Middle frontal gyrus (tissue), 1 donor: ENCODE measurements at regions not wholly inside any gene's neighbourhood (a gene's known extent, or its start where the extent isn't known, plus 50 kb on each side); places are given as distances from the start of the nearest gene placed in this dataset.

Experiments used
- DNase-seq: peaks from one replicate; pipeline ENCODE4 v3.0.0-alpha.2; 2015; ENCODE audit warnings: low spot score; ENCODE audit errors: extremely low spot score

DNA sequence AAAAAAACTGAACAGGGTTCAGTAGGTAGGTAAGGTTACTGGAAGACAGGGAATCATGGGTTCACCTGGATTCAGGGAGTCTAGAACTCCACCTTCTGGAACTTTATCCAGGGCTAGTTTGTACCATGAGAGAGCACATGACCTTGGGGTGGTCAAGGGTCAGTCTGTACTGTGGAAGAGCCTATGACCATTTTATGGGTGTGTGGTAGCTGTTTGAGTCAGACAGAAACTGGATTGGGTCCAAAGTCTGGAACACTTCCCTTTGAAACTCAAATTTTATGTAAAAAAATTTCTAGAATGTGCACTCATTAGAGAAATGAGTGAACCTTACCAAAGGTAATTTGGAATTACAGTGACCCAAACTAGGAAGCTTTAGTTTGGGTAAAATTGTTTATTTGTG lies 486.0 kb upstream of the AGTR1 start:
- no peak for DNase-seq

DNA sequence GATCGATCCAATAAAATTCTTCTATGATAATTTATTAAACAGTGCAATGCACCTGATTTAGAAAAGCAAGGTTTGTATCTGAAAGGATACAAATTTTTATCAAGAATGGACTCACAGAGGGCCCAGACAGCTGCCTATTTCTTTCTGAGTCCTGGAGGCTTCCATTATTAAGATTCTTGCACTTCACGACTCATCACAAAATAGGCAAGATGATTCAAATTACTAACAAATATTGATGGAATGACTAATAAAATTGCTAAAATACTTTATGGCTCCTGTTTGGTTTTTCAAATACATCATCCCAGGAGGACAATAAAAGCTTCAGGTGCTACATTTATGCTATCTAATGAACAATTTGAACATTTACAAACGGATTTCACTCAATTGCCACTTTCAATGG lies 483.0 kb upstream of the AGTR1 start:
- DNase-seq, result no peak

DNA sequence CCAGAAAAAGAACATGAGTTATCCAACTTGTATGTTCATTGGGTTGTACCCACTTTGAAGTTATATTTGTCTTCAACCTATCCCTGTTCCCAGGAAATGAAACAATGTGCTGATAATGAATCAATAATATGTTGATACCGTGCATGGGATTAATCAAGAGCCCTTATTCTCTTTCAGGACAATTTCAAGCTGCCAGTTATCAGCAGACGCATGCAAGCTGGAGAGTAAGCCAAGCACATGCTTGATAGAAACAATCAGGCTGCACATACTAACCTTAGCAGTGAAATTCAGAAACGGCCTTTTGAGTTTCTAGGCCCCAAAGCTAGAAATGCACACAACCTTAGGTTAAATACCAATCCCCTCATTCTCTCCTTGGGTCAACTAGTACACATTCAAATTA lies 480.4 kb upstream of the AGTR1 start:
- DNase-seq, result no peak

DNA sequence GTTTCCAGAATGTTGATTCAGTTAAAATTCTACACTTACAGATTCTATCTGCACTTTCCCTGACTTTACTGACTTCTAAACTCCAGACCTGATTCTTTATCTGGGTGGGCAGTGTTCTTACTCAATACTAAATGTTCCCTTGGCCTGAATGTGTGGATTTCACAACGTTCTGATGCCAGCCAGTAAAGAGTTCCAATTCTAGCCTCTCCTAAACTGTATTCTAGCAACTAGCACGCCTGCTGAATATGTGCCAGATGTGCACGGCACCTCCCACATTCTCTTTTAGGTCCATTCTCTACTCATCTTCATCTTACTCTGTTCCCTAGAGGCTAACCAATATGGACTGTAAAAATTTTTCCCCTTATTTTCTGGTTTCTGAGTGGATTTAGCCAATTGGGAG lies 479.5 kb upstream of the AGTR1 start:
- DNase-seq, result no peak

DNA sequence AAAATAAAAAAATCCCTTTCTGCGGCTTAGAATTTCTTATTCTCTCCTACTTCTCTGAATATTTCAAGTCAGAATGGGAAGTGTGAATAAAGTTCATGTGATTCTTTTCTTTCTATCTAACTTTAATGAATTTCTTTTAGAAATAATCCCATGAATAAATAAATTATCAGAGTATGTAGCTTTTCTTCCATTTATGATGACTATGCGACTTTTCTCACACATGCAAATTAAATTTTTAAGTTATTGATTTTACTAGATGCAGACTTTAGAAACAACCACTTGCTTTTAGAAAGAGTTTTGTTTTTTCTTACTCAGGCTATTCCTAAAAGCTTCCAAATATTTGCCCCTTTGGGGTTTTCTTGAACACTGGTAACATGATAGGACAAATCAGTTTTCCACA lies 477.7 kb upstream of the AGTR1 start:
- no peak for DNase-seq

DNA sequence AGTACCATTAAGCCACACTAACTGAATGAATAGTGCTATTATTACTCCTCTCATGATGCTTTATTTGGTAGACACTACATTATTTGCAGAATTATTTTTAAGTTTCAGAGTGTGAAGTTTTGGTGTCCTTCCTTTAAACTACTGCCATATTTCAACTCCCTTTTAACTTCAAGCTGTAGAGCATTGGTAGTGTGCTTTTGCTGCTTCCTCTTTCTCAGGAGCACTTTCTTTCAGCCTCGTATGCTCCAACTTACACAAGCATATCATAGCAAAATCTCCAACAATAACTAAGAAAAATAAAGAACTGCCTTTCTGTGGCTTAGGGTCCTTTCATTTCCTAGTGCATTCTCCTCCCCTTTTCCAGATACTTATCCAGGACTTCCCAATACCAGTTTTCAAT lies 476.4 kb upstream of the AGTR1 start:
- no peak for DNase-seq

DNA sequence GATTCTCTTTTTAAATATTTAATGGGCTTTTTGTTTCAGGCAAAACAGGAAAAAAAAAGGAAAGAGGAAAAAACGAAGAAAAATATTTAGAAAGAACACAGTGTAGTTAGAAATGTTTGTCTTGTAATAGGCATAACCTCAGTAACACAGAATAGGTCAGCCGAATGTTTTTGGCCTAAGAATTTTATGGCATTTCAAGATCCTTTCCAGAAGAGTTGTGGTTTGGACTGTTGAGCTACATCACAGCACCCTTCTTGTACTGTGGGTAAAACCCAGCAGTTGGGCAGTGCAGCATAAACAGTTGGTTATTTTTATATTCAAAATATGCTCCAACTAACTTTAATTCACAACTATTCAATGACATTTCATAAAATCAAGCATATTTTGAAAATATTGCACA lies 474.4 kb upstream of the AGTR1 start:
- DNase-seq, result no peak

DNA sequence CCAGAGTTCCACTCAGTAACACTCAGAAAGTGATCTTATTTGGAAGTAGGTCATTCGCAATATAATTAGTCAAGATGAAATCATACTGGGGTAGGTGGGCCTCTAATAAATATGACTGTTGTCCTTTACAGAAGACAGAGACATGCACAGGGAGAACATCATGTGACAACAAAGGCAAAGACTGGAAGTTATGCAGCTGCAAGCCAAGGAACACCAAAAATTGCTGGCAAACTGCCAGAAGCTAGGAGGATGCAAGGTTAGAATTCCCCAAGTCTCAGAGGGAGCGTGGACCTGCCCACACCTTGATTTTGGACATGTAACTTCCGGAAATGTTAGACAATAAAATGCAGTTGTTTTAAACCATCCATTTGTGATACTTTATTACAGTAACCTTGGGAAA lies 471.5 kb upstream of the AGTR1 start:
- no peak for DNase-seq

DNA sequence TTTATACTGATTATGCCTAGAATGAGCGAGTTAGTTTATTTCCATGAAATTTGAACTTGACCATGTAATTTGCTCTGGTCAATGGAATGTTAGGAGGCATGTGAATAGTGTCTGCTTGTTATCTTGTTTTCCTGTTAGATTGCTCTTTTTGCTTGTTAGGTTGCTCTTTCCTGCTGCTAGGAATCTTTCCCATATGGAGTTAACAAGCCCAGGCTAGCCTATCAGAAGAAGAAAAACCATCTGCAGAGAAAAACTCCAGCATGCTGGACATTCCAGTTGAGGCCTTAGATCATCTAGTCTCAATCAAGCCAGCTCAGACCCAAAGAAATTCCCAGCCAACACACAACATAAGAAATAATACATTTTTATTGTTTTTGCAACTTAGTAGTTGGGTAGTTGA lies 470.2 kb upstream of the AGTR1 start:
- DNase-seq, result no peak

DNA sequence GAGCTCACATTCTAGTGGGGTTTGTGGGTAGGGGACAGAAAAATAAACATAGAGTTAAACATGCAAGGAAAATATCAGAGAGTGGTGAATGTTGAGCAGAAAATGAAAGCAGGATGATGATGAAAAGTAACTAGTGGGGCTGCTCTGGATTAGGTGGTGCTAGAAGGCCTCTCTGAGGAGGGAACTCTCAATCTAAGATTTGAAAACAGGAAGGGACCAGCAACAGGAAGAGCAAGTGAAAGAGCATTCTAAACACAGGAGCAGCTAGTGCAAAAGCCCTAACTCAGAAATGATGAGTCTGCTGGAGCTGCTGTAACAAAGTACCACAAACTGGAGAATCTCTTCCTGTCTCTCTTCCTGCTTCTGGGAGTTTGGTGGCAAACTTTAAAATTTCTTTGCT lies 468.6 kb upstream of the AGTR1 start:
- no peak for DNase-seq

DNA sequence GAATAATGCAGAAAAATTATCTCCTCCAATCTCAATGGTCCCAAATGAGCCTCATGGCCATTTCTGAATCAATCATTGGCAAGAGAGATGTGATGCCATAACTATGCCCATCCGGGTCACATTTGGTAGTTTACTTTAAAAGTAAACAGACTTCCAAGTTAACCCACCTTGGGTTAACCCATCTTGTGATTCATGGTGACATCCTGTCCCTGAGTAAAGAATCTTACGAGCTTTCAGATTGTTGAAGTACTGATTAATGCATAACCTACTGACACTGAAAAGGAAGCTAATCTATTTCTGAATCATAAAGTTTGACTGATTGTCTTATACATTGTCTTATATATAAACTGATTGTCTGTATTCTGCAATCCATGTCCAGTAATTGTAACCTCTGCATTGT lies 467.2 kb upstream of the AGTR1 start:
- no peak for DNase-seq

DNA sequence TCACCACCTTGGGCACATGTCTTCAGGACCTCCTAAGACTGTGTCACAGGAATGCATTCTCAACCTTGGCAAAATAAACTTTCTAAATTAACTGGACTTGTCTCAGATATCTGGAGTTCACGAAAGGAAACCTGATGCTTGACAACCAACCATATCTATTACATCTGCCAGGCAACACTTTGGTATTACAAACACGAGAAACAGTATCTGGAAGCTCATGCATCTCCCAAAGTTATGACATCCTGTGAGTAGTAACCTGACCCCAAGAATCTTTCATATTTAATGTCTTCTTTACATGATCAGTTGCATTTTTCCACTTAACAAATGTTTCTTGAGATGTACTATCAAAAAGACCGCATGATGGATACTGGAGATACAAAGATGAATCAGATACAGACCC lies 465.3 kb upstream of the AGTR1 start:
- DNase-seq, result no peak

DNA sequence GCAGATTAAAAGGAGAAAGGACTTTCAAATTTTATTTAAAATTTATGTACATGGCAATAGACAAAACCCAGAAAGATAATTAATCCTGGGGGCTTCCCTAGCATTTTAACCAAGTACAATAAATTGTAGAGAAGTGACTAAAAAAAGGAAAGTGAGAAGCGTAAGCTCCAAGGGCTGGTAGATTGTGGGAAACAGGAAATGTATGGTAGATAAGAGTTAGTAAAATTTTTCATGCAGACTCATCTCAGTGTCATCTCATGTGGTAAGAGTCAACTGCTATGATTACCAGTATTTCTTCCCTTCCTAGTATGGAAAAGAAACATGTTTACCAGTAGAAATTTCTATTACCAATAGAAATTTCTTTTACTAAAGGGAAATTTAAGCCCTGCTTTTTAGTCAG lies 464.3 kb upstream of the AGTR1 start:
- DNase-seq, result no peak

DNA sequence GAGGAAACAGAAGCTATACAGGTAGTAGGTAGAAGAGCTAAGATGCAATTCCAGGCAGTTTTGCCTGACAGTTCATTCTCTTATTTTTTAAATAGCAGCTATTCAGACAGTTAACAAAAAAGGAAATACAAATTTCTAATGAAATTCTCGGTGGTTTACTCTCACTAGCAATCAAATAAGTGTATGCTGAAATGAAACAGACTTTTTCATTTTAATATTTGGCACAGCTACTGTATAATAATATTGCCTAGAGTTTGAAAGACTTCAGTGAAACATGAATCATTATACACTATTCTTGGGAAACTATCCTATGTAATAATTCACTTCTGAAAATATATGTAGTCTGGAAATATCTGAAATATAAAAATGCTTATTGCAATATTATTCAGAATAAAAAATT lies 463.2 kb upstream of the AGTR1 start:
- DNase-seq, result no peak

DNA sequence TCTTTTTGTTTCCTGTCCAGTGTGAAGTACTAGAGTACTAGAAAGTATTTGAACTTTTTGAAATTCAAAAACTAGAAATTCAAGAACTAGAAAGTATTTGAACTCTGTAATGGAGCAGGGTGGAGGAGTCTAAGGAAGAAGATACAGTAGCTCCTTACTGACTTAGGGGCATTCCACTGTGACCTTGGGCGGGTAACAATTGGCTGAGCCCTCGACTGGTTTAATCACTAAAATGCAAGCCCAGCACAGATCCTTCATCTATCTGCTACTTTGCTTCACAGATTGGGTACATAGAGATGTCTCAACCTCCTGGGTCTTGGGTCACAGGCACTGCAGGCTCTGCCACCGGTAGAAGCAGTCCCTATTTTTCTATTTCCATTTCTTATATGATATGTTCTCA lies 462.1 kb upstream of the AGTR1 start:
- no peak for DNase-seq

DNA sequence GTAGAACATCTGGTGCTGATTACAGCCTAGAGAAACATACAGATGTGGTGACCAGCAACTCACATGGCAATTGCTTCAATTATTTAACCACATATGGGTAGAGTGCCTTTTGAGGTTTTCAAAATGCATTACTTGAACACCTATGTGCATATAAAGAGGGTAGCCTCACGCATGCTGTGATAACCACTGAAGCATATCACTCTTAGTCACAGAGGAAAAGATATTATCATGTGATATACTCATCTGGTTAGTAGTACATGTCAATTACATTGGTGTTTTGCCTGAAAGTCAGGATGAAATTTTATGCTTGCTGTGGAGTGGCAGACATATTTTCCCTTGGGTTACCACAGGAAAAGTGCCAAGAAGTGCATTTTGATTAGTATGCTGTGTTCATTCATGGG lies 459.3 kb upstream of the AGTR1 start:
- no peak for DNase-seq

DNA sequence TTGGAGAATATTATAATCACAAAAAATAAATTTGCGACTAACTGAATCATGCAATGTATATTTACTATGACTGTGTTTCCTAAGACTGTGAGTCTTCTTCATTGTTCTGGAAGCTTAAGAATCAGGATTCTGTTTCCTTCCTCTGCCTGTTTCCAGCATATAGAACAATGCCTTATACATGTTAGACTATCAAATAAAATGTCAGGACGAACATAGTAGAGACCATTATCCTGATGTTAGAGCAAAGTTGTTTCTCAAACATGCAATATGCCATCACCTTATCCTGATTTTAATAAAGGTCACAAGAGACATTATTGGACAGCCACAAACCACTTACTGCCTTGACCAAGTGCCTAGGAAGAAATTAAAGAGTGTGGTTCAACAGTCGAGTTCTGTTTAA lies 457.4 kb upstream of the AGTR1 start:
- DNase-seq, result no peak

DNA sequence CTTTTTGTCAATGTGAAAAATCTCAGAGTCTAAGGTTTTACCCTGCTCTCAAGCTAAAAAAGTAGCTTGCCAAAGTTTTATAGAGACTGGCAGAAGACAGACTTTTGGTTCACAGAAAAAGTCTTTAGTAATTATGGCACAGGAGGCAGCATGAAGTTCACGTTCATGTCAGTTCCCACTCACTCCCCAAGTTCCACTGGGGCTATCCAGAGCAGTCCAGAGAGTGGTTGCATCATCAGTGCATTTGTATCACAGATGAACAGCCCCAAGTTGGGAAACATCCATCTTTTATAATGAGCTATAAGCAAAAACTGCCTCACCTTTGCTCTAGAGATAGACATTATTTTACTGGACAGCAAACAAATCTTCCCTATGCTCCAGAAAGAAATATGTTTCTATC lies 454.1 kb upstream of the AGTR1 start:
- no peak for DNase-seq

DNA sequence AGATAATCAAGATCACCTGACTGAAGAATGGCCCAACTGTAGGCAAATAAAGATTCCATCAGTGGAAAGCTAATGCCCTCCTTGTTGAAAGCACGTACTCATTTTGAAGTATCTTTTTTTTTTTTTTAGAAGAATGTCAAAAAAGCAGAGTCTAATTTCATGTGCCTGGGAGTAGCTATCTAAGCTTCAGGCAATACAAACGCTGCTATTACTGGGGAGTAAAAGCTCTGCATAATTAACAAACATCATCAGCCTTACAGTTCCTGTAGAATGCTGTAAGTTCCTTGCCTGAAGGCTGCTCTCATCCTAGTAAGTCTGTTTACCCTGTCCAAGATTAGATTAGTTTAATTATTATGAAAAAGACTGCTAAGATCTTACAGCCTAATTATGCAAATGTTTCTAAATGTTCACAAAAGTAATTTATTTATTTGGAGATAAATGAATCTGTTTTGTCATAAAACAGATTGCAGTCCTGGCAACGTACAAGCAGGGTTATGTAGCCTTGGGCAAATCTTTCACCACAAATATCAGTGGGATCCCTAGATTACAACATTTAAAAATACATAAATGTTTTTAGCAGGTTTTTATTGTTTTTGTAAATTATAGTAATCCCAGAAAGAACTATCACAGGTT lies 451.3 kb upstream of the AGTR1 start:
- DNase-seq, result no peak

DNA sequence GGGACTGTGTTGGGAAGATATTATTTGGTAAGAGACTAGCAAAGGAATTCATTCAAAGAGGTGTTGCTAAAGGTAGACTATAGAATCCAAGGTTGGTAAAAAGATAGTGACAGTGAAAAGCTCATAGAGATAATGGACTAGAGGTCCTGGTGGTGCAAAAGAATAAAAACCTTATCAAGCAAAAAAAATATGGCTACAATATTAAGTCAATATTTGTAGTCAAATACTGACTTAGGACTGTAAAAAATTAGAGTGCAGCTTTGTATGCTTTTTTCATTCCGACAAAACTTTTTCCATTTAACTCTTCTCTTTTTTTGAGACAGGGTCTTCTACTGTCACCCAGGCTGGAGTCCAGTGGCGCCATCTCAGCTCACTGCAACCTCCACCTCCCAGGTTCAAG lies 444.0 kb upstream of the AGTR1 start:
- DNase-seq, result no peak

DNA sequence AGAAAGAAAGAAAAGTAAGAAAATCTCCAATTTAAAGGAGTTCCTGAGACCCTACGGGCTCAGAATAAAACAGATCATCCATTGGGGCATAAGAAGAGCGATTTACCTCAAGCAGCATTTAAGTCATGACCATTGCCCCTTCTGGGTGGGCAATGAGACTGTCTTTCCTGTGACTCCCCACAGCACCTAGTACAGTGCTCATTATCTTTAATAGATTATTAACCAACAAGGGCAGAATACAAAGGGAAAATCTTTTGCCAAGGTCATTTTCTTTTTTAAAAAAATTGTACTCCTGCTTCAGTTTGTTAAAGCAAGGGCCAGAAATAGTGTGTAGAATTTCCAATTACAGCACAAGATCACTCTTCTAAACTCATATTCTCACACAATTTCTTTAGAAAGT lies 443.3 kb upstream of the AGTR1 start:
- no peak for DNase-seq

DNA sequence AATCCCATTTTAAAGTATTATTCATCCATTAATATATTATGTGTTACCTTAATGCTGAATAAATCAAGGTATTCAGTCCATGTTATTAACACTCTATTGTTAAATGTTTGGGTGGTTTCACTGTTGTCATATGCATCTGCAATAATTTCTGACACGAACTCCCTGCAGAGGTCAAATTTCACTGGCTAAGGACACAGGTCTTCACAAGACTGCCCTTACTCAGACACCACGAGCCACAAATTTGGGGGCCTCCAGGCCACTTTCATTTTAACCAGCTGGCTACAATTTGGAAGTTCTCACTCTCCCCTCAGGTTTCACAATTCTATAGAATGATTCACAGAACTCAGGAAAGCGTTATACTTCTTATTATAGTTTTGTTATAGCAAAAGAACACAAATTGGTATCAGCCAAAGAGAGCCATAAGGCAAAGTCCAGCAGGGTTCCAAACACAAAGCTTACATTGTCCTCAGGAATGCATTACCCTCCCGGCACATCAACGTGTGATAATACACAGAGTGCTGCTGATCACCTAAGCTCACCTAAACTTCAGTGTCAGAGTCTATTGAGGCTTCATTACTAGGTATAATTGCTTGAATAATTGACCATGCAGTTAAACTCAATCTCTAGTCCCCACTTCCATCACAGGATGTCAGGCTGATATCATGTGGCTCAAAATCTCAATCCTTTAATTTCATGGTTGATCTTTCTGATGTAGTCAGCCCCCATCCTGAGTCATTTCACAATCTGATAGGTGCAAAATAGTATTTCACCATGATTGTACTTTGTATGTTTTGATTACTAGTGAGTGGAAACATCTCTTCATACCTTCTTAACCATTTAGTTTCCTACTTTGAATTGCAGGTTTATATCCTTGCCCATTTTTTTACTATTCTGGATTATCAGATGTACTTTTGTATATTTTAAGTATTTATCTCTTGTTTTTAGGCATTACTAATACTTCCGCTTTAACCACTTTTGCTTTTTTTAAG lies 441.4 kb upstream of the AGTR1 start:
- DNase-seq, result no peak

DNA sequence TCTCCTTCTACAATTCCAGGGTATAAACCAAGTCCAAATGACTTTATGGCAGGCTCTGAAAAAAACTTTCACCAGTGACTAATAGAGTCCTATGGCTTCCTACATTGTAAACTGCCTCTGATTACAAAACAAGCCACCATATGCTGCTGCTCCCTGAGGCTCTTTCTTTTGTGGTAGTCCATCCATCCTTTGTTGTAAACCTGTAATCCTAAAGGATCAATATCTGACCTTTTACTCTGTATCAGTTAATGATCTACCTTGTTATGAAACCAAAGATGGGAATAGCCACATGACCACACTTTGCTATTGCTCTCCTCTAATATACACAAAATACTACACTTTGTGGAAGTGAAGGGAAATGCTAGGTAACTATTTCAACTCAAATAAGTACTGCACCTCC lies 434.7 kb upstream of the AGTR1 start:
- no peak for DNase-seq
